SH-SY5Y (cell line): ENCODE measurements at regions not wholly inside any gene's neighbourhood (a gene's known extent, or its start where the extent isn't known, plus 50 kb on each side); places are given as distances from the start of the nearest gene placed in this dataset.

Experiments used
- GATA2 ChIP-seq: IDR thresholded peaks from 2 replicates; pipeline ENCODE4 v1.6.1; 2011; ENCODE audit warnings: mild to moderate bottlenecking, low read depth, low read length
- GATA3 ChIP-seq: IDR thresholded peaks from 2 replicates; pipeline ENCODE4 v1.6.1; 2011; ENCODE audit warnings: low read depth, mild to moderate bottlenecking, low read length, moderate library complexity

- TF ChIP-seq GATA2 (no peak), GATA3 (no peak)
Observed at GRCh38 chr9:38119560-38120236, 50.7 kb upstream of the SHB start.

DNA sequence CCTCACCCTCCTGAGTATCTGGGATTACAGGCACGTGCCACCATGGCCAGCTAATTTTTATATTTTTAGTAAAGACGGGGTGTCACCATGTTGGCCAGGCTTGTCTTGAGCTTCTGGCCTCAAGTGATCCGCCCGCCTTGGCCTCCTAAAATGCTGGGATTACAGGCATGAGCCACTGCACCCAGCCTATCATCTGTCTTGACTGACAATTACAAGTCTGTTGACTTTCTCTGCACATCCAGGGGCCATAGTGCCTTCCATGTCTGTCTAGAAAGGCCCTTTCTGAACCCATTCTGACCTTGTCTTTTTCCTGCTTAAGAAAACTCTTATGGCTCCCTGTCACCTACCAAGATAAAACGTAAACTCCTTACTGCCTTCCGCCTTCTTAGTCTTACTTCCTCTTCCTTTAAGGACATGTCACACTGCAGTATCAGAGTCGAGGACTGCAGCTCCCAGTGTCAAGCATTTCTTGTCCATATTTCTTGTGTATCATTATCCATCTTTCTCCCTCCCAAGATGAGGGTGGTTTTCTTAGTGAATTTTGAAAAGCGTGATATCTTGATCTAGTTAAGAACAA, 49.9 kb upstream of the SHB start:
- no peak for TF ChIP-seq GATA3
- no peak for TF ChIP-seq GATA2
